ENCODE measurements at regions not wholly inside any gene's neighbourhood (a gene's known extent, or its start where the extent isn't known, plus 50 kb on each side); places are given as distances from the start of the nearest gene placed in this dataset.
"Not testable (repeated sequence)": the region's sequence is repeated elsewhere in the genome, so short reads cannot be mapped to it uniquely, and the experiment has no call there.

DNA sequence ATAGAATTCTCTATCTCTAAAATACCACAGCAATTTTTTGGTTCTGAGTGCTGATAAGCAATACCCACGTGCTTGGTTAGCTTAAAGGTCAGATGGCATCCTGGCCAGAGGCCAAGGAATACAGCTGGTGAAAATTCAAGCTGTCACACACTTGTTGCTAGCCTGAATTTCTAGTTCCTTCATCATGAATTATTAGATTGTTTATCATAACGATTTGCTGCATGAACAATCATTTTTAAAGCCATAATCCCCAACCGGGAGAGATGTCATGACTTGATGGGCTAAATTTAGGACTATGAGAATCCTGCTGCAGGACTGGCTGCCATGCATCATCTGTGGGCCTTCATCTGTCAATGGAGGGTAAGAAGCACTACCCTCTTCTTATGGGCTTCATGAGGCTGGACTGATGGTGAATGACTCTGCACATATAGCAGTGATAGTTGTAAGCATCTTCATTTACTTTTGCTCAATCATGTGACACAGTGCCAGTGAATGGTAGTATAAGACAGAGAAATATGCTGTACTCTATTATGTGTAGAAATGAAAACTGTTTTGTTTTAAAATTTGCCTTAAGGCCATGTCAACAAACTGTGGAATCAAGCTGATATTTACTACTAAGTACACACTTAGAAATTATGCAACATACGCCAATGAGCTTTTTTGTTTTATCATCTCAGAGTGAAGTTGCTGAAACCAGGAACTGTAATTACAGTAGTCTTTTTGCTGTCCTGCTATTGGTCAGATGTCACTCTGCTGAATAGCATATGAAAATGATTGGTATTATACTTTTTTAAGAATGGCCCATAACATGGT, 80.5 kb upstream of the RALGPS2 start:
- no peak for DNase-seq

DNA sequence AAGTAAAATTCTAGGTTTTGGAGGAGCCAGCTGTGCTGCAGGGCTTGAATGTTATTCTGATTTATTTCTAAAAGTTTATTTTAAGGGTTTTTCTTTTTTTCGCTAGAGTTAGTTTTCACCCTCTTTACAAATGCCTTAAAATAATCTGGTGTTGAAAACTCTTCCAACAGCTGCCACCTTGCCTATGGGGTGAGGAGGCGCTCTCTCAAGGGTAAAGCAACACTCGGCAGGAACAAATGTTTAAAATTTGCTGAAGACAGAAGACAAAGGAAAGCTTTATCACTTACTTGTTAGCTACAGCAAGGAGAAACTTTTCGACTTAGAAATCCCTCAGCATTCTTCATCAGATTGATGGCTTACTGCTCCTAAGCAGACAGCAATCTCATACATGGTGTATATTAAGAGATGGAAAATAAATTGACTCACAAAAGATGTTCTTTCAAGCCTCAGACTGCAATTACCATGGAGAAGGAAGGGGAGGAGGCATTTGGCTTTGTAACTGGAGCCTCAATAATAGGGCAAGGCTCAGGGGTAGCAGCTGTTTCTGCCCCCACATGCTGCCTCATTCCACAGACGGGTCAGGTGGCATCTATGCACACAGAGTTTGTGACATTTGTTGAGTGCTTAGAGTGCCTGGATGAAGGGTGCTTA, 79.8 kb upstream of the RALGPS2 start:
- DNase-seq, result no peak

- DNase-seq, result no peak
These were observed 79.2 kb upstream of the RALGPS2 start for GRCh38 chr1:178645808-178646200.

DNA sequence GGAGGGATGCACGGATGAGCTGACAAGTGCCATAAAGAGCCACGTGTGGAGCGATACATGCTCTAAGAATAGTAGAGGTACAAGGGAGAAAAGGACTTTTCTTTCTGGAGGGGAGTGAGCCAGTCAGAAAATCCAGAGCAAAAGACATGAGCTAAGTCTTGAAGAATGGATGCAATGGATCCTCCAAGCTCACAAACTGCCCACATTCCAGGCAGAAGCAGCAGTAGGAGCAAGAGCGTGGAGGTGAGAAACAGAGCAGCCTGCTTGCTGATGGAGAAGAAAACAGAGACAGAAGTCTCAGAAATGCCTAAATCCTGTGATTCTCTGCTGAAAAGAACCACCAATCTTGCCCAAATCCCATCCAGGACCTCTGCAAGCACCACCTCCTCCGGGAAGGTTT, 78.2 kb upstream of the RALGPS2 start:
- DNase-seq, result no peak

GRCh38 chr1:178648151-178648550, 76.9 kb upstream of the RALGPS2 start:
- no peak for DNase-seq

DNA sequence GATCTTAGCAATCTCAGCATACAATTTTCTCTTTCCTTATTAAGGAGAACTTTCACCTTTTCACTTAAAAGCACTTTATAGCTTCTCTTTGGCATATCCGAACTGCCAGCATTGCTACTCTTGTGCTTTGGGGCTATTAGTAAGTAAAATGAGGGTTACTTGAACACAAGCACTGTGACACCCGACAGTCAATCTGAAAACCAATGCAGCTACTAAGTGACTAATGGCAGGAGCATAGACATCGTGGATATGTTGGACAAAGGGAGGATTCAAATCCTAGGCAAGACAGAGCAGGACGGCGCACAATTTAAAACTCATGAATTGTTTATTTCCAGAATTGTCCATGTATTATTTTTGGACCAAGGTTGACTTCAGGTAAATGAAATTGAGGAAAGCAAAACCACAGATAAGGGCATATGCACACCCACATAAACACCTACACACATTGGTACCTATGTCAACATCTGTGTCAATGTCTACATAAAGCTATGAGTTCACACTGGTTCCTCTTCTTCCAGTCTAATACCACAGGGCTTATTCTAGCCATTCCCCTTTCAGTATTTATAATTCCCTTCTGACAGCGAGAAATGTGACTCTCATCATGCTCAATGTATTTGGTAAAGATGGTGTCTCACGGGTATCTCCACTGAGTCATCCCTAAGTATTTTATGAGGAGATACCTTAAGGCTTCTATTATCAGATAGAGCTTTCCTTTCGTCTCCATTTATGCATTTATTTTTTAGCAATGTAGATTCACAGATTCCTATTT, 75.3 kb upstream of the RALGPS2 start:
- DNase-seq, result no peak

GRCh38 chr1:178650934-178651511, 74.0 kb upstream of the RALGPS2 start:
- DNase-seq, result no peak

DNA sequence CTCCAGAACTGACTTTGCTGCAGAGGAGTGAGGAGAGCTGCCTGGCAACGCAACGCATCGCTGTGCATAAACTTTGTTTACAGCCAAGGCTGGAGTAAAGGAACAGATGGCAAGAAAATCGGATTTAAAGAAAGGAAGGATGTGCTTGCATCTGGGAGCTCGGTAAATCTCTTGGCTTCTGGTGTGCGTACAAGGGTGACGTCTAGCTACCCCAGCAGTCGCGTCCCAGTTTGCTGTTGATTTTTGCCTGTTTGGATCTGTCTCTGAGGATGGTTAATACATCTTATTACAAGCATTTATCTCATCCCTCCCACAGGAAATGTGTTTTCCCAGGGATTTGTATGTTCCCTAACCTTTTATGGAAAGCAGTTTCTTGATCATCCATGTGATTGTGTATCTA, 73.3 kb upstream of the RALGPS2 start:
- no peak for DNase-seq

DNA sequence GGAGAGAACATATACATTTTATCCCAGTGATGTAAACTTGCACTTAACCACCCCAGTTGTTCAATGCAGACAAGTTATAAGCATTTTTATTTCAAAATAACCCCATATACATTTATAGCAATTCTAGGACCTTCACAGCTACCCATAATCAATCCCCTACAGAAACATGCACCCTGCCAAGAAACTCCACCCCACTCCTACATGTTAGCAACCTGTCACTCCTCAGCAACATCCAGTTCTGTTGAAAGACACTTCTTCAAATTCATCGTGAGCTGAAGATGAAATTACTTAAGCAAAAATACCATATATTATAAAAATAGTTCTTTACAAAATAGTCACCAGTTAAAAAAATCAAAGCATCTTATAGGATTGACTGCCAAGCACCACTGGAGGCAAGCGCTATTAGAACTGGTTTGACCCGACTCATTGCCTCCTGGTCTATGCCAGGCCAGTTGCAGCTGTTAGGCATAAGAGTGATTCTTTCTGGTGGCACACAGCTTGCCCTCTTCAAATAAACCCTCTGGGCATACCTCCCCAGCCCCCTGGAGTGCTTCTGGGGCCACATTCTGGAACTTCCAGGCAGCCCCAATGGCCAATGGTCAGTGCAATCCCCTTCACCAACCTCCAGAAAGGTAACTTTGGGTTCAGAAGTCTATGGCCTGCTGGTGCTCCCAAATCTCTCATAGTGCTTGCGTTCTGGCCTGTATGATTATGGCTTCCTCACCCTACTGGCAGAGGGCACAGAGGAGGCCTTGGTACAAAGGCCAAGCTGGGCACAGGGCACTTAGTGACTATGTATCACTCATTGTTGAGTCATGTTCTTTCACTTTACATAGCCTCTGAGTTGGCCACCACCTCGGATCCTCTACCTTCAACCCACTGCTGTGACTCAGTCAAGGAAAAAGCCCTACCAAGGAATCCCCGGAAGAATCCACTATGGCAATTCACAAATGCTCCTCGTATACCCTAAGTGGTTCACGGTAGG, 72.2 kb upstream of the RALGPS2 start:
- DNase-seq, result no peak

- no peak for DNase-seq
These were observed 65.2 kb upstream of the RALGPS2 start for GRCh38 chr1:178659789-178660208.

GRCh38 chr1:178660461-178660860, 64.6 kb upstream of the RALGPS2 start:
- no peak for DNase-seq

- peak in 1 of 2 donors; percentile 32 for DNase-seq
These were observed 60.8 kb upstream of the RALGPS2 start for GRCh38 chr1:178664278-178664677.

GRCh38 chr1:178665579-178665978, 59.5 kb upstream of the RALGPS2 start:
- no peak for DNase-seq

- not testable (repeated sequence) for DNase-seq
These were observed 58.2 kb upstream of the RALGPS2 start for GRCh38 chr1:178666891-178667290.

GRCh38 chr1:178672434-178672833, 52.6 kb upstream of the RALGPS2 start:
- DNase-seq, result no peak

GRCh38 chr1:178674559-178674958, 50.5 kb upstream of the RALGPS2 start:
- DNase-seq, result not testable (repeated sequence)
